GM21619 (cell line): ENCODE measurements at regions not wholly inside any gene's neighbourhood (a gene's known extent, or its start where the extent isn't known, plus 50 kb on each side); places are given as distances from the start of the nearest gene placed in this dataset.

Experiments used
- ATAC-seq: cut with Tn5 transposase; IDR thresholded peaks from one replicate; pipeline ENCODE4 v1.9.1; 2021; ENCODE audit not compliant: unreplicated experiment

- ATAC-seq, result no peak
These were observed 1371.8 kb upstream of the PRMT6 start for GRCh38 chr1:105684714-105685113.

GRCh38 chr1:105686026-105686425, 1370.4 kb upstream of the PRMT6 start:
- no peak for ATAC-seq

- no peak for ATAC-seq
These were observed 1369.4 kb upstream of the PRMT6 start for GRCh38 chr1:105686874-105687690.

GRCh38 chr1:105700723-105701122, 1355.8 kb upstream of the PRMT6 start:
- ATAC-seq, result no peak

- no peak for ATAC-seq
These were observed 1332.2 kb upstream of the PRMT6 start for GRCh38 chr1:105724286-105724685.

- no peak for ATAC-seq
These were observed 1325.8 kb upstream of the PRMT6 start for GRCh38 chr1:105730701-105731100.

- no peak for ATAC-seq
These were observed 1320.1 kb upstream of the PRMT6 start for GRCh38 chr1:105736349-105736748.

GRCh38 chr1:105779727-105780126, 1276.7 kb upstream of the PRMT6 start:
- no peak for ATAC-seq

- no peak for ATAC-seq
These were observed 1271.5 kb upstream of the PRMT6 start for GRCh38 chr1:105785021-105785420.

GRCh38 chr1:105793536-105794146, 1262.8 kb upstream of the PRMT6 start:
- ATAC-seq, result peak; percentile 70

- no peak for ATAC-seq
These were observed 1260.7 kb upstream of the PRMT6 start for GRCh38 chr1:105795741-105796140.

- no peak for ATAC-seq
These were observed 1225.8 kb upstream of the PRMT6 start for GRCh38 chr1:105830571-105831146.

GRCh38 chr1:105838071-105838470, 1218.4 kb upstream of the PRMT6 start:
- no peak for ATAC-seq

GRCh38 chr1:105865546-105865945, 1190.9 kb upstream of the PRMT6 start:
- ATAC-seq, result no peak

- no peak for ATAC-seq
These were observed 1183.7 kb upstream of the PRMT6 start for GRCh38 chr1:105872817-105873216.

- ATAC-seq, result peak; percentile 80
These were observed 1181.9 kb upstream of the PRMT6 start for GRCh38 chr1:105874621-105875020.

- ATAC-seq, result no peak
These were observed 1170.2 kb upstream of the PRMT6 start for GRCh38 chr1:105886309-105886708.

- ATAC-seq, result no peak
These were observed 1165.2 kb upstream of the PRMT6 start for GRCh38 chr1:105891308-105891707.

GRCh38 chr1:105894006-105894405, 1162.5 kb upstream of the PRMT6 start:
- ATAC-seq, result no peak

- ATAC-seq, result no peak
These were observed 1146.7 kb upstream of the PRMT6 start for GRCh38 chr1:105909811-105910210.

GRCh38 chr1:105914403-105914802, 1142.1 kb upstream of the PRMT6 start:
- ATAC-seq, result no peak

GRCh38 chr1:105934806-105935205, 1121.7 kb upstream of the PRMT6 start:
- ATAC-seq, result no peak
